ENCODE measurements at regions not wholly inside any gene's neighbourhood (a gene's known extent, or its start where the extent isn't known, plus 50 kb on each side); places are given as distances from the start of the nearest gene placed in this dataset.
"Not testable (repeated sequence)": the region's sequence is repeated elsewhere in the genome, so short reads cannot be mapped to it uniquely, and the experiment has no call there.

DNA sequence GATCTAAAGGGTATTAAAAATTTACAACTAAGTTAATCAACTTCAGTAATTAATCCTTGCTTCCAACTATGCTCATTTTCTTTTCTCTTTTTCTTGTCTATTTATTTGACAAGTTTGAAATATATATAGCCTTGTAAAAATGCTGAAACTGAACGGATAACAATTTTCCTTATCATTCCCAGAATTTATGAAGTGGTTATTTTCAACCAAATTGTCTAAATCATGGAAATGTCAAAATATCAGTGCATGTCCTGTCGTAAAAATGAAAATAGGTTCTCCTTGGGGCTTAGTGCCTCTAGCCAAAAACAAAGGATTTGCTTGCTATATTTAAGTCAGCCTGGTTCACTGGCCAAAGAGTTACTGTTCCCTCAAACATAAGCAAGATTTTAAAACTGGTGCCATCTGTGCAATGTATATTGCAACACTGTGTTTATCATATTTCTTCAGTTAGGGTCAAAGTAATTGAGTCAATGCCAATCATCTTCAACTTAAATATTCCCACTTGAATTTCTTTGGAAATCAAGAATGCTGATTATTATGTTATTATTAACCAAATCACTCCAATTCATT is 798.3 kb downstream of the MAT2B start:
- DNase-seq (ENCODE audit: low spot score), result no peak
- TF ChIP-seq, protein P1, sequence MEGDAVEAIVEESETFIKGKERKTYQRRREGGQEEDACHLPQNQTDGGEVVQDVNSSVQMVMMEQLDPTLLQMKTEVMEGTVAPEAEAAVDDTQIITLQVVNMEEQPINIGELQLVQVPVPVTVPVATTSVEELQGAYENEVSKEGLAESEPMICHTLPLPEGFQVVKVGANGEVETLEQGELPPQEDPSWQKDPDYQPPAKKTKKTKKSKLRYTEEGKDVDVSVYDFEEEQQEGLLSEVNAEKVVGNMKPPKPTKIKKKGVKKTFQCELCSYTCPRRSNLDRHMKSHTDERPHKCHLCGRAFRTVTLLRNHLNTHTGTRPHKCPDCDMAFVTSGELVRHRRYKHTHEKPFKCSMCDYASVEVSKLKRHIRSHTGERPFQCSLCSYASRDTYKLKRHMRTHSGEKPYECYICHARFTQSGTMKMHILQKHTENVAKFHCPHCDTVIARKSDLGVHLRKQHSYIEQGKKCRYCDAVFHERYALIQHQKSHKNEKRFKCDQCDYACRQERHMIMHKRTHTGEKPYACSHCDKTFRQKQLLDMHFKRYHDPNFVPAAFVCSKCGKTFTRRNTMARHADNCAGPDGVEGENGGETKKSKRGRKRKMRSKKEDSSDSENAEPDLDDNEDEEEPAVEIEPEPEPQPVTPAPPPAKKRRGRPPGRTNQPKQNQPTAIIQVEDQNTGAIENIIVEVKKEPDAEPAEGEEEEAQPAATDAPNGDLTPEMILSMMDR (IDR thresholded peaks at IDR 0.05; ENCODE audit: extremely low read depth, missing control alignments), result no peak

- no peak for DNase-seq (ENCODE audit: low spot score)
Measured at GRCh38 chr5:164306662-164307061, 801.2 kb downstream of the MAT2B start.

GRCh38 chr5:164312801-164313200 is 807.4 kb downstream of the MAT2B start:
- DNase-seq (ENCODE audit: low spot score), result no peak
- TF ChIP-seq, protein P1 (IDR thresholded peaks at IDR 0.05; ENCODE audit: extremely low read depth, missing control alignments), result no peak

More at GRCh38 chr5:164306662-164307061, 801.2 kb downstream of the MAT2B start:
- TF ChIP-seq, protein P1 (IDR thresholded peaks at IDR 0.05; ENCODE audit: extremely low read depth, missing control alignments), result no peak

GRCh38 chr5:164317676-164318075 is 812.3 kb downstream of the MAT2B start:
- TF ChIP-seq, protein P1 (IDR thresholded peaks at IDR 0.05; ENCODE audit: extremely low read depth, missing control alignments), result no peak
- no peak for DNase-seq (ENCODE audit: low spot score)

DNA sequence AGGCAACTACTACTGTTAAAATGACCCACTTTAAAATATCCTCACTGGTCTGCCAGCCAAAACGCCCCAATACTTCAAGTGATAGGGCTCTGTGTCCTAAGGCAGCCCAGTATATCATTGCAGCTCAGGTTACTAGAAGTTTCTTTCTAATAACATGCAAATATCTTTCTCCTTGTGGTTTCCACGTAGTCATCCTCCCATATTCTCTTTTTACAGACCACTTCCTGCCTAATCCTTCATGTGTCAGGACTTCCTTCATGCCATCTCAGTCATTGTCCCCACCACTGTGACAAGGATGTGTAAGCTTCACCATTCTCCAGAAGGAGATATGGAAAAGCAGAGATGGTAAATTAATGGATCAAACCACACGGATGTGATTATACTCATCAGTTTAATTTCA is 813.7 kb downstream of the MAT2B start:
- DNase-seq (ENCODE audit: low spot score), result no peak
- TF ChIP-seq, protein P1 (IDR thresholded peaks at IDR 0.05; ENCODE audit: extremely low read depth, missing control alignments), result no peak

GRCh38 chr5:164324239-164324638 is 818.8 kb downstream of the MAT2B start:
- TF ChIP-seq, protein P1 (IDR thresholded peaks at IDR 0.05; ENCODE audit: extremely low read depth, missing control alignments), result no peak
- DNase-seq (ENCODE audit: low spot score), result no peak

- DNase-seq (ENCODE audit: low spot score), result no peak
Measured at GRCh38 chr5:164326219-164326618, 820.8 kb downstream of the MAT2B start.

GRCh38 chr5:164327166-164327565 is 821.7 kb downstream of the MAT2B start:
- DNase-seq (ENCODE audit: low spot score), result not testable (repeated sequence)

More at GRCh38 chr5:164326219-164326618, 820.8 kb downstream of the MAT2B start:
- TF ChIP-seq, protein P1 (IDR thresholded peaks at IDR 0.05; ENCODE audit: extremely low read depth, missing control alignments), result no peak
